Stomach (tissue), 4 donors: ENCODE measurements at regions not wholly inside any gene's neighbourhood (a gene's known extent, or its start where the extent isn't known, plus 50 kb on each side); places are given as distances from the start of the nearest gene placed in this dataset.

ENCODE experiments used
- CTCF ChIP-seq, 7 experiments: fragments of 450-650 bp in 4 of 7; fragments of 200-600 bp in 3 of 7; sonication (generic) in 3 of 7; IDR thresholded peaks; one replicate each; pipeline ENCODE4 v1.5.1; 2016 to 2019; ENCODE audit warnings: antibody characterized with exemption in 7 of 7, control low read depth in 2 of 7, mild to moderate bottlenecking in 1 of 7
- POLR2AphosphoS5 ChIP-seq, 3 donors: sonication (generic); formaldehyde crosslinking; IDR thresholded peaks; one replicate each; pipeline ENCODE4 v1.6.1; 2016; ENCODE audit warnings: antibody characterized with exemption in 3 of 3

- TF ChIP-seq POLR2AphosphoS5 (IDR thresholded peaks at IDR 0.05) (no peak), CTCF (IDR thresholded peaks at IDR 0.05) (no peak)
These were observed 133.3 kb upstream of the MAN1A1 start for GRCh38 chr6:119482850-119483285.
